Glutamatergic neuron (in vitro differentiated cells): ENCODE measurements at regions not wholly inside any gene's neighbourhood (a gene's known extent, or its start where the extent isn't known, plus 50 kb on each side); places are given as distances from the start of the nearest gene placed in this dataset.

Experiments used
- DNase-seq: peaks from one replicate; pipeline ENCODE4 v3.0.0; 2022
- H3K27ac Mint-ChIP-seq: one replicate; pipeline ENCODE4 v1.8.0; 2020; ENCODE audit warnings: mild to moderate bottlenecking, mixed read lengths, inconsistent platforms; ENCODE audit not compliant: unreplicated experiment
- H3K27me3 Mint-ChIP-seq: one replicate; pipeline ENCODE4 v1.8.0; 2020; ENCODE audit warnings: mild to moderate bottlenecking, moderate library complexity, mixed read lengths, inconsistent platforms; ENCODE audit not compliant: unreplicated experiment
- H3K36me3 Mint-ChIP-seq: one replicate; pipeline ENCODE4 v1.8.0; 2020; ENCODE audit warnings: mild to moderate bottlenecking, mixed read lengths, inconsistent platforms; ENCODE audit not compliant: unreplicated experiment
- H3K4me1 Mint-ChIP-seq: one replicate; pipeline ENCODE4 v1.8.0; 2020; ENCODE audit warnings: mild to moderate bottlenecking, low read depth, mixed read lengths, inconsistent platforms; ENCODE audit not compliant: unreplicated experiment
- H3K4me3 Mint-ChIP-seq: one replicate; pipeline ENCODE4 v1.8.0; 2020; ENCODE audit warnings: mild to moderate bottlenecking, mixed read lengths, inconsistent platforms; ENCODE audit not compliant: unreplicated experiment
- H3K9me3 Mint-ChIP-seq: one replicate; pipeline ENCODE4 v1.8.0; 2020; ENCODE audit warnings: mild to moderate bottlenecking, moderate library complexity, mixed read lengths, inconsistent platforms; ENCODE audit not compliant: unreplicated experiment
- TF ChIP-seq, protein P1 (sequence below): fragments of 200-600 bp; sonication (generic); IDR thresholded peaks from one replicate; pipeline ENCODE4 v1.5.0; 2021; ENCODE audit not compliant: partially characterized antibody, unreplicated experiment

DNA sequence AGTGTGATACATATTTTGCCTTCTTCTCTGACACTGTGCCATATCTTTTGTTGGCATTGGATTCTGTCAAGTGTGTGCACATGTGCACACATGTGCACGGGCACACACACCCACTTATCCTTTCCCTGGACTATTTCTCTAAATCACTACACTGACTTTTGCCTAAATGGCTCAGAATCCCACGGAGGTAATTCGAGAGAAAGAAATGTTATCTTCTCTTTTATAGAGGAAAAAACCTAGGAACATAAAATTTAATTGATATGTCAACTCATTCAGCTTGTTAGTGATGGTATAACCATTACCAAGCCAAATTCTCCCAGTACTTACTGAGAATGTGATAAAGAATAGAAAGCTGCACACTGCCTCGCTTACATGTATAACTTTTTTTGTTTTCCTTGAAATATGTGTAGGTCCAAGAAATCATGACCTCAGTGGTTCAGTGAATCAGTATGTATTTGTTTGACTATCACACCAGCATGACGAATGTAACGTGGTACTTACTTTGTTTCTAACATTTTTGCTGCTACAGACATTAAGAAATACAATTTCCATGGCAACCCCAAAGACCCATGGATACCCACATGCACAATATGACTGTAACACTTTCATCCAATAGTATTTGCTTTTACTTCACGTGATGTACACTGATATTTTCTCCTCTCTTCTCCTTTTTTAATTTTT lies 163.0 kb downstream of the PCDH7 start:
- DNase-seq: no peak
- TF ChIP-seq, protein P1, sequence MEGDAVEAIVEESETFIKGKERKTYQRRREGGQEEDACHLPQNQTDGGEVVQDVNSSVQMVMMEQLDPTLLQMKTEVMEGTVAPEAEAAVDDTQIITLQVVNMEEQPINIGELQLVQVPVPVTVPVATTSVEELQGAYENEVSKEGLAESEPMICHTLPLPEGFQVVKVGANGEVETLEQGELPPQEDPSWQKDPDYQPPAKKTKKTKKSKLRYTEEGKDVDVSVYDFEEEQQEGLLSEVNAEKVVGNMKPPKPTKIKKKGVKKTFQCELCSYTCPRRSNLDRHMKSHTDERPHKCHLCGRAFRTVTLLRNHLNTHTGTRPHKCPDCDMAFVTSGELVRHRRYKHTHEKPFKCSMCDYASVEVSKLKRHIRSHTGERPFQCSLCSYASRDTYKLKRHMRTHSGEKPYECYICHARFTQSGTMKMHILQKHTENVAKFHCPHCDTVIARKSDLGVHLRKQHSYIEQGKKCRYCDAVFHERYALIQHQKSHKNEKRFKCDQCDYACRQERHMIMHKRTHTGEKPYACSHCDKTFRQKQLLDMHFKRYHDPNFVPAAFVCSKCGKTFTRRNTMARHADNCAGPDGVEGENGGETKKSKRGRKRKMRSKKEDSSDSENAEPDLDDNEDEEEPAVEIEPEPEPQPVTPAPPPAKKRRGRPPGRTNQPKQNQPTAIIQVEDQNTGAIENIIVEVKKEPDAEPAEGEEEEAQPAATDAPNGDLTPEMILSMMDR: no peak
- H3K9me3 Mint-ChIP-seq: peaks cover 1% of the 10 kb centered on the region
- H3K27me3 Mint-ChIP-seq: no peaks in the 10 kb centered on the region
- H3K4me3 Mint-ChIP-seq: no peak overlapping the region
- no peak overlapping the region for H3K27ac Mint-ChIP-seq
- no peaks in the 10 kb centered on the region for H3K4me1 Mint-ChIP-seq
- no peaks in the 10 kb centered on the region for H3K36me3 Mint-ChIP-seq

DNA sequence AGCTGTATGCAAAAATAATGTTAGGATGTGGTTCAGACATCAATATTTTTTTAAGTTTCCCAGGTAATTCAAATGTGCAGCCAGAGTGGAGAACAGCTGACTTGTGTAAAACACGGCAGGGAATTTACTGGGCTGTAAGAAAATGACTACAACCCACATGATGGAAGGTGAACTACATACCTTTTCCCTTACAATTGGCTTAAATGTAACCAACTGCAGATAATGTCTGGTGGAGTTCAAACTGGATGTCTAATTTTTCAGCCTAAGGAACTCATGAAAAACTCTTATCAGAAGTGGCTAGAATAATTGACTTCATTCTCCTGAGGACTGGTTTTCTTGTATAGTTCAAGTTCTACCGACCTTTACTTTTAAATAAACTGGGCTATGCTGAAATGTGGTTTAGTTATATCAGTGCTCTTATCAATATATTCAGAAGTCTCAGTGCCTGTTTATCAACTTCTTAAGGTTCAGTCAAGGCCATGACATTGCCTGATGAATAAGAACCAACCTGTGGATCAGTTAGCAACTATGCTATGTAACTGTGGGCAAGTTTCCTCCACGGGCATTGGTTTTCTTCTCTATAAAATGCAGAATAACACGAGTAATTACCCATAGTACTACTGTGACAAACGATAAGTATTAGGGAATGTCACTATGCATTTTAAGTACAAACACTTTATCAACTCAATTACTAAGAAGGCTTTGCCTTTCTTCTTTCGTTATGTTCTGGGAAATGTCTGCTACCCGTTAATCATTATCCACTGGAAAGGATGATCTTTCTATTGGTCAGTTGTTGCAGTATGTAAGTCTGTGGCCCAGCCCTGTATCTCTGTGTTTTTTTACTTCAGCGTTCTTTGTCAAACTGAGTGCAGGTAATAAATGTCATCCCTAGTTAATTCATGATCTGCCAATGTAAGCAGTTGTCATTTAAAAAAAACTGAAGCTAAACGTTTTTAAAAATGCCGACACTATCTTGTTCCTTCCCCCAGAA lies 181.6 kb downstream of the PCDH7 start:
- TF ChIP-seq, protein P1: no peak
- no peak for DNase-seq
- Mint-ChIP-seq H3K27ac (no peak overlapping the region), H3K4me1 (no peaks in the 10 kb centered on the region), H3K9me3 (no peaks in the 10 kb centered on the region), H3K36me3 (no peaks in the 10 kb centered on the region), H3K4me3 (no peak overlapping the region), H3K27me3 (no peaks in the 10 kb centered on the region)

DNA sequence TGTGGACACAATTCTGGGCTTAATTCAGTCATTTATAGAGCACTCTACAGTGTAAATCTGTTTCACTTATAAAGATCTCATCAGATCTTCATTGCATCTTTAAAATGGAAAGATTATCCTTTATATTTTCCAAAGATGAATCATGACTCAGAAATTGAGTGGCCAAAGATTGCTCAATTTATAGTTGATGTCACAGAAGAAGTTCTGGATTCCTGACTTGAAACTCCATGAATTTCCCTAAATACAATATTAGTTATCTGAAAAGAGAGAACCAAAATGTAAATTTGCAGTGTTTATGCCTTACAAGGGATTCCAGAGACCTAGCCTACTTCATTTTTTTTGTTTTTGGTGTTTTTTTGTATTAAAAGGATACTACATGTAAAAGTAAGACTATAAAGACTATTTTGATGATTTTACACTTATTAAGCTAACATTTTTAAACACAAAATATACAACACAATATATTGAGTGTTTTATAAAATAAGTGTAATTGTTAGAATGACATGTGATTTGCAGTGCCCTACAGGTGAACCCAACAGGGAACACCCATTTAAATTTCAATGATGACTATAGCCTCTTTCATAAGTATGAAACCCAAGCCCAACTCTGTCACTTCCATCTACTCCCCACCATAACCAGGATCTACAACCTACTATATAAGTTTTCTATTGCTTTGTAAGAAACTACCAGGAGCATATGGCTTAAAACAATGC lies 183.5 kb downstream of the PCDH7 start:
- H3K27ac Mint-ChIP-seq: no peak overlapping the region

DNA sequence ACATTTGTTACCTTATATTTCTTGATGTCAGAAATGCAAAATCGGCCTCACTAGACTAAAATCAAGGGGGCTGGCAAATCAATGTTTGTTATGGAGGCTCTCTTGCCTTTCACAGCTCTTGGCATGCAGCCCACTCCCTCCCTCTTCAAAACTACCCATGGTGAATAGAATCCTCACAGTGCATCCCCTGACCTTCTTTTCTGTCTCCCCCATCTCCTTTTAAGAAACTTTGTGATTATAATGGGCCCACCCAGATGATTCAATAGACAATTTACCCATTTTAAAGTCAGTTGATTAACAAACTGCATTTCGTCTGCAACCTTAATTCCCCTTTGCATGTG lies 184.0 kb downstream of the PCDH7 start:
- Mint-ChIP-seq H3K27ac (no peak overlapping the region), H3K4me3 (no peak overlapping the region), H3K9me3 (no peaks in the 10 kb centered on the region), H3K27me3 (no peaks in the 10 kb centered on the region), H3K4me1 (no peaks in the 10 kb centered on the region), H3K36me3 (no peaks in the 10 kb centered on the region)
- TF ChIP-seq, protein P1: no peak
- no peak for DNase-seq

More for the DNA sequence above, 183.5 kb downstream of the PCDH7 start:
- TF ChIP-seq, protein P1: no peak
- no peaks in the 10 kb centered on the region for H3K27me3 Mint-ChIP-seq
- no peak overlapping the region for H3K4me3 Mint-ChIP-seq
- H3K9me3 Mint-ChIP-seq: no peaks in the 10 kb centered on the region
- no peaks in the 10 kb centered on the region for H3K36me3 Mint-ChIP-seq
- DNase-seq: no peak
- no peaks in the 10 kb centered on the region for H3K4me1 Mint-ChIP-seq
